Natural killer cell treated with Interleukin-12 subunit alpha and Interleukin-12 subunit beta and Interleukin-15 and Interleukin-18, amount 100 ng/mL, for 72 hours (primary cell): ENCODE measurements at regions not wholly inside any gene's neighbourhood (a gene's known extent, or its start where the extent isn't known, plus 50 kb on each side); places are given as distances from the start of the nearest gene placed in this dataset.

ENCODE experiments used
- ATAC-seq, 2 donors: fragments of 150-1000 bp; cut with Tn5 transposase in 1 of 2; sonication (Bioruptor Pico), chemical (Tn5 transposase) in 1 of 2; 2 replicates each; pipeline ENCODE4 v1.10.0; 2021
- DNase-seq: peaks from one replicate; pipeline ENCODE4 v3.0.0; 2022; ENCODE audit warnings: low spot score
- H3K27ac Mint-ChIP-seq, 2 donors: 1 replicate in 1 of 2; 2 replicates in 1 of 2; pipeline ENCODE4 v1.8.0; 2022; ENCODE audit warnings: mixed read lengths in 2 of 2, mild to moderate bottlenecking in 1 of 2, moderate library complexity in 1 of 2
- H3K27me3 Mint-ChIP-seq, 2 donors: 1 replicate in 1 of 2; 2 replicates in 1 of 2; pipeline ENCODE4 v1.8.0; 2022; ENCODE audit warnings: mixed read lengths in 2 of 2
- H3K36me3 Mint-ChIP-seq: one replicate; pipeline ENCODE4 v1.8.0; 2022; ENCODE audit warnings: mixed read lengths
- H3K4me1 Mint-ChIP-seq, 2 donors: 1 replicate in 1 of 2; 2 replicates in 1 of 2; pipeline ENCODE4 v1.8.0; 2022; ENCODE audit warnings: low read depth in 2 of 2, mixed read lengths in 2 of 2, mild to moderate bottlenecking in 1 of 2
- H3K4me3 Mint-ChIP-seq: one replicate; pipeline ENCODE4 v1.8.0; 2022; ENCODE audit warnings: mixed read lengths
- H3K9me3 Mint-ChIP-seq: 2 replicates; pipeline ENCODE4 v1.8.0; 2022; ENCODE audit warnings: mixed read lengths

GRCh38 chr12:74794522-74794921, 256.9 kb downstream of the ATXN7L3B start:
- no peaks in the 10 kb centered on the region for H3K27me3 Mint-ChIP-seq
- no peak overlapping the region for H3K27ac Mint-ChIP-seq
- DNase-seq (no peak), ATAC-seq (no peak)
- H3K4me1 Mint-ChIP-seq = no peaks in the 10 kb centered on the region
- H3K36me3 Mint-ChIP-seq = no peaks in the 10 kb centered on the region
- peaks cover 20% of the 10 kb centered on the region for H3K9me3 Mint-ChIP-seq
- no peak overlapping the region for H3K4me3 Mint-ChIP-seq

GRCh38 chr12:74801625-74802024, 264.0 kb downstream of the ATXN7L3B start:
- Mint-ChIP-seq H3K36me3 (no peaks in the 10 kb centered on the region), H3K9me3 (peaks cover 16% of the 10 kb centered on the region), H3K4me3 (no peak overlapping the region), H3K27me3 (no peaks in the 10 kb centered on the region), H3K27ac (no peak overlapping the region), H3K4me1 (no peaks in the 10 kb centered on the region)
- ATAC-seq (no peak), DNase-seq (no peak)

- no peaks in the 10 kb centered on the region for H3K27me3 Mint-ChIP-seq
- no peaks in the 10 kb centered on the region for H3K4me1 Mint-ChIP-seq
- ATAC-seq = no peak
- no peaks in the 10 kb centered on the region for H3K36me3 Mint-ChIP-seq
- no peak overlapping the region for H3K4me3 Mint-ChIP-seq
- no peak overlapping the region for H3K27ac Mint-ChIP-seq
- peaks cover 5% of the 10 kb centered on the region for H3K9me3 Mint-ChIP-seq
- DNase-seq = no peak
These were observed 279.0 kb downstream of the ATXN7L3B start for GRCh38 chr12:74816398-74817175.

- H3K4me3 Mint-ChIP-seq = no peak overlapping the region
- no peak overlapping the region for H3K27ac Mint-ChIP-seq
- DNase-seq (no peak), ATAC-seq (no peak)
- H3K4me1 Mint-ChIP-seq = no peaks in the 10 kb centered on the region
- H3K36me3 Mint-ChIP-seq = no peaks in the 10 kb centered on the region
- no peaks in the 10 kb centered on the region for H3K27me3 Mint-ChIP-seq
- H3K9me3 Mint-ChIP-seq = peaks cover 5% of the 10 kb centered on the region
These were observed 279.9 kb downstream of the ATXN7L3B start for GRCh38 chr12:74817499-74817898.

- Mint-ChIP-seq H3K9me3 (peaks cover 5% of the 10 kb centered on the region), H3K27ac (no peak overlapping the region), H3K27me3 (no peaks in the 10 kb centered on the region), H3K4me1 (no peaks in the 10 kb centered on the region), H3K4me3 (no peak overlapping the region), H3K36me3 (no peaks in the 10 kb centered on the region)
- DNase-seq = no peak
- no peak for ATAC-seq
These were observed 280.8 kb downstream of the ATXN7L3B start for GRCh38 chr12:74818412-74818811.

GRCh38 chr12:74820324-74820723, 282.7 kb downstream of the ATXN7L3B start:
- Mint-ChIP-seq H3K27ac (no peak overlapping the region), H3K4me1 (no peaks in the 10 kb centered on the region), H3K4me3 (no peak overlapping the region), H3K27me3 (no peaks in the 10 kb centered on the region), H3K36me3 (no peaks in the 10 kb centered on the region), H3K9me3 (no peaks in the 10 kb centered on the region)
- ATAC-seq (no peak), DNase-seq (no peak)

GRCh38 chr12:74836567-74836966, 298.9 kb downstream of the ATXN7L3B start:
- no peak overlapping the region for H3K27ac Mint-ChIP-seq
- no peaks in the 10 kb centered on the region for H3K27me3 Mint-ChIP-seq
- no peak overlapping the region for H3K4me3 Mint-ChIP-seq
- no peak for ATAC-seq
- peaks cover 11% of the 10 kb centered on the region for H3K36me3 Mint-ChIP-seq
- no peaks in the 10 kb centered on the region for H3K4me1 Mint-ChIP-seq
- peaks cover 24% of the 10 kb centered on the region for H3K9me3 Mint-ChIP-seq
- DNase-seq = no peak

GRCh38 chr12:74846116-74846515, 308.5 kb downstream of the ATXN7L3B start:
- H3K27ac Mint-ChIP-seq = no peak overlapping the region
- no peaks in the 10 kb centered on the region for H3K27me3 Mint-ChIP-seq
- ATAC-seq = no peak
- no peak overlapping the region for H3K4me3 Mint-ChIP-seq
- DNase-seq = no peak
- H3K9me3 Mint-ChIP-seq = peaks cover 4% of the 10 kb centered on the region
- H3K4me1 Mint-ChIP-seq = no peaks in the 10 kb centered on the region
- no peaks in the 10 kb centered on the region for H3K36me3 Mint-ChIP-seq

GRCh38 chr12:74847169-74847568, 309.5 kb downstream of the ATXN7L3B start:
- H3K27me3 Mint-ChIP-seq = no peaks in the 10 kb centered on the region
- no peak overlapping the region for H3K4me3 Mint-ChIP-seq
- peaks cover 4% of the 10 kb centered on the region for H3K9me3 Mint-ChIP-seq
- H3K4me1 Mint-ChIP-seq = no peaks in the 10 kb centered on the region
- ATAC-seq = no peak
- DNase-seq = no peak
- no peak overlapping the region for H3K27ac Mint-ChIP-seq
- H3K36me3 Mint-ChIP-seq = no peaks in the 10 kb centered on the region

GRCh38 chr12:74848006-74848405, 310.4 kb downstream of the ATXN7L3B start:
- ATAC-seq (no peak), DNase-seq (no peak)
- Mint-ChIP-seq H3K27ac (no peak overlapping the region), H3K4me3 (no peak overlapping the region), H3K36me3 (no peaks in the 10 kb centered on the region), H3K27me3 (no peaks in the 10 kb centered on the region), H3K4me1 (no peaks in the 10 kb centered on the region), H3K9me3 (peaks cover 4% of the 10 kb centered on the region)

GRCh38 chr12:74849801-74850200, 312.2 kb downstream of the ATXN7L3B start:
- no peaks in the 10 kb centered on the region for H3K27me3 Mint-ChIP-seq
- H3K4me3 Mint-ChIP-seq = no peak overlapping the region
- no peak overlapping the region for H3K27ac Mint-ChIP-seq
- peaks cover 4% of the 10 kb centered on the region for H3K9me3 Mint-ChIP-seq
- no peak for DNase-seq
- H3K4me1 Mint-ChIP-seq = no peaks in the 10 kb centered on the region
- no peak for ATAC-seq
- no peaks in the 10 kb centered on the region for H3K36me3 Mint-ChIP-seq

- Mint-ChIP-seq H3K27ac (no peak overlapping the region), H3K36me3 (no peaks in the 10 kb centered on the region), H3K4me1 (no peaks in the 10 kb centered on the region), H3K9me3 (peaks cover 6% of the 10 kb centered on the region), H3K4me3 (no peak overlapping the region), H3K27me3 (no peaks in the 10 kb centered on the region)
- ATAC-seq = no peak
- no peak for DNase-seq
These were observed 334.2 kb downstream of the ATXN7L3B start for GRCh38 chr12:74871817-74872216.

GRCh38 chr12:74885775-74886174, 323.9 kb downstream of the KCNC2 start:
- H3K4me1 Mint-ChIP-seq = no peaks in the 10 kb centered on the region
- ATAC-seq (no peak), DNase-seq (no peak)
- no peaks in the 10 kb centered on the region for H3K27me3 Mint-ChIP-seq
- no peak overlapping the region for H3K4me3 Mint-ChIP-seq
- H3K9me3 Mint-ChIP-seq = peaks cover 22% of the 10 kb centered on the region
- no peaks in the 10 kb centered on the region for H3K36me3 Mint-ChIP-seq
- no peak overlapping the region for H3K27ac Mint-ChIP-seq

GRCh38 chr12:74889073-74889472, 320.6 kb downstream of the KCNC2 start:
- peaks cover 10% of the 10 kb centered on the region for H3K9me3 Mint-ChIP-seq
- DNase-seq = no peak
- H3K27me3 Mint-ChIP-seq = no peaks in the 10 kb centered on the region
- no peak overlapping the region for H3K4me3 Mint-ChIP-seq
- H3K27ac Mint-ChIP-seq = no peak overlapping the region
- H3K4me1 Mint-ChIP-seq = no peaks in the 10 kb centered on the region
- ATAC-seq = no peak
- no peaks in the 10 kb centered on the region for H3K36me3 Mint-ChIP-seq
